Prostate gland (tissue), 2 donors: ENCODE measurements at regions not wholly inside any gene's neighbourhood (a gene's known extent, or its start where the extent isn't known, plus 50 kb on each side); places are given as distances from the start of the nearest gene placed in this dataset.

Source experiments
- DNase-seq: peaks from one replicate; pipeline ENCODE4 v3.0.0-alpha.2; 2019; ENCODE audit warnings: low spot score
- H3K27ac ChIP-seq, 2 donors: fragments of 200-600 bp; sonication (generic); 2 replicates each; pipeline ENCODE4 v1.5.1; 2017 to 2019
- H3K27me3 ChIP-seq: fragments of 200-600 bp; sonication (generic); replicated peaks from 2 replicates; pipeline ENCODE4 v1.5.1; 2019; ENCODE audit not compliant: insufficient read depth
- H3K36me3 ChIP-seq, 2 donors: fragments of 200-600 bp; sonication (generic); 1 replicate in 1 of 2; 2 replicates in 1 of 2; pipeline versions ENCODE4 v1.5.1 to v1.8.1; 2017 to 2019
- H3K4me1 ChIP-seq: fragments of 200-600 bp; sonication (generic); replicated peaks from 2 replicates; pipeline ENCODE4 v1.5.1; 2019
- H3K4me3 ChIP-seq, 2 donors: fragments of 200-600 bp; sonication (generic); 2 replicates each; pipeline ENCODE4 v1.5.1; 2017 to 2019
- H3K9me3 ChIP-seq: fragments of 200-600 bp; sonication (generic); 2 replicates; pipeline ENCODE4 v1.5.1; 2017
- POLR2A ChIP-seq: fragments of 450-650 bp; IDR thresholded peaks from one replicate; pipeline ENCODE4 v1.6.1; 2016; ENCODE audit warnings: antibody characterized with exemption, mild to moderate bottlenecking
- POLR2AphosphoS5 ChIP-seq: sonication (generic); formaldehyde crosslinking; IDR thresholded peaks from one replicate; pipeline ENCODE4 v1.6.1; 2017; ENCODE audit warnings: antibody characterized with exemption
- WGBS: methylation state at CpG from one replicate; pipeline ENCODE4 v1.1.5; 2018; 5-methylcytosine and 5-hydroxymethylcytosine counted together
- intact Hi-C: fragments of 100-400 bp; cut with DNase I; formaldehyde crosslinking; loops from one replicate; pipeline ENCODE4 v1.14.2; 2022
- TF ChIP-seq, protein P1 (sequence below), 4 experiments: fragments of 200-600 bp in 2 of 4; fragments of 450-650 bp in 2 of 4; sonication (generic) in 2 of 4; IDR thresholded peaks; 1 replicate in 3 of 4; 2 replicates in 1 of 4; pipeline ENCODE4 v1.5.1; 2016 to 2019; ENCODE audit warnings: antibody characterized with exemption in 4 of 4, mild to moderate bottlenecking in 2 of 4, moderate library complexity in 2 of 4

DNA sequence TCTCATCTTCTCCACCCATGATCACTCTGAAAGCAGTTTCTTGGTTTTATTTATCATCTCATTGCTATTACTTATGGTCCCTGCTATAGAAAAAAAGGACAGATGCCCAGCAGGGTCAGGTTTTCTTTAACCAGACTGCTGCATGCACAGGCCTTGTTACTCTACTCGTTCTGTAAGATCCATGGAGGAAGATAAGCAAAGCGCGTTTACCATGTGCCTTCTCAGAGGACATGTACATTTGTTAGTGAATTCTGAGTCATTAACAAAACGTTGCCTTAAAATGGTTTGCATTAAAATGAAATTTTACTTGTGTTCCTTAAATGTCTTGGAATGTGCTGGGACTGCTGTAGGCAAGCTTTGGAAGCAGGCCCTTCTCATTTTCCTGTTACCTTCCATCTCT, 657.3 kb upstream of the KCNMB2 start:
- TF ChIP-seq POLR2AphosphoS5 (no peak), POLR2A (no peak)
- TF ChIP-seq, protein P1, sequence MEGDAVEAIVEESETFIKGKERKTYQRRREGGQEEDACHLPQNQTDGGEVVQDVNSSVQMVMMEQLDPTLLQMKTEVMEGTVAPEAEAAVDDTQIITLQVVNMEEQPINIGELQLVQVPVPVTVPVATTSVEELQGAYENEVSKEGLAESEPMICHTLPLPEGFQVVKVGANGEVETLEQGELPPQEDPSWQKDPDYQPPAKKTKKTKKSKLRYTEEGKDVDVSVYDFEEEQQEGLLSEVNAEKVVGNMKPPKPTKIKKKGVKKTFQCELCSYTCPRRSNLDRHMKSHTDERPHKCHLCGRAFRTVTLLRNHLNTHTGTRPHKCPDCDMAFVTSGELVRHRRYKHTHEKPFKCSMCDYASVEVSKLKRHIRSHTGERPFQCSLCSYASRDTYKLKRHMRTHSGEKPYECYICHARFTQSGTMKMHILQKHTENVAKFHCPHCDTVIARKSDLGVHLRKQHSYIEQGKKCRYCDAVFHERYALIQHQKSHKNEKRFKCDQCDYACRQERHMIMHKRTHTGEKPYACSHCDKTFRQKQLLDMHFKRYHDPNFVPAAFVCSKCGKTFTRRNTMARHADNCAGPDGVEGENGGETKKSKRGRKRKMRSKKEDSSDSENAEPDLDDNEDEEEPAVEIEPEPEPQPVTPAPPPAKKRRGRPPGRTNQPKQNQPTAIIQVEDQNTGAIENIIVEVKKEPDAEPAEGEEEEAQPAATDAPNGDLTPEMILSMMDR (IDR thresholded peaks at IDR 0.05) = no peak
- intact Hi-C loops = no loop called here

DNA sequence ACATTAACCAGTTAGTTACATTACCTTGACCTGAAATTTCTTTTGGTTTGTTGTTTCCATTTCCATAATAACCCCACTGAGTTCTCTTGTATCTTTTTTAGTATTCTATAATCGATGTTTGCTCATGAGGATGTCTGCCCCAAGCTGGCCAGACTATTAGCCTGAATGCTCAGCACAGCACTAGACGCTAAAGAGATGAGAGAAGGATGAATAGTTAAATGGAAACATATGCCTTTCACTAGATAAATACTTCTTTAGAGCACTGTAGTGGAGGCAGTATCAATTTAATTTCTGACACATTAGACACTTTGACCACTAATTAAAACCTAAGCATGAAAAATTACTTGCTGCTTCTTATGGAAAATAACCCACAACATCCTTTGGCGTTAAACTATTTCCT, 654.9 kb upstream of the KCNMB2 start:
- Histone ChIP-seq H3K27ac (no peak overlapping the region), H3K4me3 (no peak overlapping the region), H3K36me3 (no peaks in the 10 kb centered on the region), H3K4me1 (no peaks in the 10 kb centered on the region), H3K9me3 (no peaks in the 10 kb centered on the region), H3K27me3 (no peaks in the 10 kb centered on the region)
- no peak for TF ChIP-seq POLR2A
- TF ChIP-seq POLR2AphosphoS5 = no peak
- TF ChIP-seq, protein P1 (IDR thresholded peaks at IDR 0.05) = no peak
- 88% methylated on average over 3 of the region's 3 CpGs for WGBS
- intact Hi-C loops = no loop called here
- no peak for DNase-seq

More for the DNA sequence above, 657.3 kb upstream of the KCNMB2 start:
- Histone ChIP-seq H3K4me3 (no peak overlapping the region), H3K36me3 (no peaks in the 10 kb centered on the region), H3K4me1 (no peaks in the 10 kb centered on the region), H3K9me3 (no peaks in the 10 kb centered on the region), H3K27me3 (no peaks in the 10 kb centered on the region), H3K27ac (no peak overlapping the region)
- DNase-seq = no peak
- 83% methylated on average over 4 of the region's 4 CpGs for WGBS

DNA sequence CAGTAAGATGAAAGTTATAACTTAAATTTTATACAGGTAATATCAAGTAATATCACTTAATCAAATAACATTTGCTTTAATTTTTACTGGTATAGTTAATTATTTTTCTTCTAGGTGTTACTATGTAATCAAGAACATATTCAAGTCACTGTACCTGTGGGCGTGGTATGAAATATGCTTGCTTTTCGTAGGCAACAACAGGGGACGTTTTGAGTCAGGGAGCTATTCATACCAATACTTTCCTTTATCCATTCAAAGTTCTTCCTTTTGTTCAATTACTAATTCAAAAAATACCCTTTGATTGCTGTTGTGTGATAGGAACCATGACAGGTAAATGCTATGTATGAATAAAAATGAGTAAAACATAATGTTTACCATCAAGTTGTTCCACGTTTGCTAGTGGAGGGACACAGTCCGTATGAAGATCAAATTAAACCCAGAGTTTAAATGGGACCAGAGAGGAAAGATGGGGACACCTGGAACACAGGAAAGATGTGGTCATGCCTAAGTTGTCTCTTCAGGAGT, 654.0 kb upstream of the KCNMB2 start:
- WGBS = 92% methylated on average over 5 of the region's 5 CpGs
- intact Hi-C loops = no loop called here

DNA sequence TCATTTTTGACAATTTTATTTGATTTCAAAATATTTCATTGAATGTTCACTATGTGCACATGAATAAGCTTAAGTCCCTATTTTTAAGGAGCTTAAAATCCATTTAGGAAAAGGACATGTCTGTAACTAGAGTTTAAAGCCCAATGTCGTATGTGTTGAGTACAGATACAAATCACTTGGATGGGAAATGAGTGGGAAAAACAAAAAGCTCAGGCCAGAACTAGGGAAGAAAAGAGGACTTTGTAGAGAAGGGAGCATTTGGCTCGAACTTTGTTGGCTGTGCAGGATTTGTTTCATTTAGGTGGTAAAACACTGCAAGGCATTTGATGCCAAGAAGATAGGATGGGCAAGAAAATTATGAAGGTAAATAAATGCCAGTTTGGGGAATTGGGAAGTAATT, 653.1 kb upstream of the KCNMB2 start:
- no peaks in the 10 kb centered on the region for H3K4me1 ChIP-seq
- no peak for TF ChIP-seq POLR2A
- TF ChIP-seq POLR2AphosphoS5 = no peak
- TF ChIP-seq, protein P1 (IDR thresholded peaks at IDR 0.05) = no peak
- H3K4me3 ChIP-seq = no peak overlapping the region
- no peaks in the 10 kb centered on the region for H3K36me3 ChIP-seq
- no peak overlapping the region for H3K27ac ChIP-seq
- no peaks in the 10 kb centered on the region for H3K9me3 ChIP-seq
- H3K27me3 ChIP-seq = no peaks in the 10 kb centered on the region
- WGBS = 28% methylated on average over 2 of the region's 2 CpGs
- DNase-seq = no peak
- intact Hi-C loops = no loop called here

More for the DNA sequence above, 654.0 kb upstream of the KCNMB2 start:
- Histone ChIP-seq H3K36me3 (no peaks in the 10 kb centered on the region), H3K4me3 (no peak overlapping the region), H3K4me1 (no peaks in the 10 kb centered on the region), H3K27ac (no peak overlapping the region), H3K27me3 (no peaks in the 10 kb centered on the region), H3K9me3 (no peaks in the 10 kb centered on the region)
- no peak for TF ChIP-seq POLR2A
- no peak for TF ChIP-seq POLR2AphosphoS5
- TF ChIP-seq, protein P1 (IDR thresholded peaks at IDR 0.05) = no peak
- DNase-seq = no peak

DNA sequence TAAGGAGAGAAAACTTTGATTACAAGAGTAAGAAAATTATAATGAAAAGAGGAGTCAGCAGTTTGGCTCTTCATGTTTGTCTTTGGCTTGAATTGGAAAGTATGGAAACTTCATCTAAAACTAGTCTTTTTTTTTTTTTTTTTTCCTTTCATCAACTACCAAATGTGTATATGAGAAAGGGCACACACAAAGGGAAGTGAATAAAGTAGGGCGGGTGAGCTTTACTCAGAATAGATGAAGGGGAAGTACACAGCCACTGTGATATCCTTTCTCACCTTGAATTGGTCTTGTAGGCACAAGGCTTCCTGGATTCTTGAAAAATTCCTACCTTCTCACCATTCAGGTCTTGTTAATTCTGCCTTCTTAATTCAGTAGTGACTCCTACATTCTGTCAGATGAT, 652.3 kb upstream of the KCNMB2 start:
- Histone ChIP-seq H3K27me3 (no peaks in the 10 kb centered on the region), H3K36me3 (no peaks in the 10 kb centered on the region), H3K9me3 (no peaks in the 10 kb centered on the region), H3K27ac (no peak overlapping the region), H3K4me3 (no peak overlapping the region), H3K4me1 (no peaks in the 10 kb centered on the region)
- intact Hi-C loops = no loop called here
- TF ChIP-seq POLR2AphosphoS5 (no peak), POLR2A (no peak)
- TF ChIP-seq, protein P1 (IDR thresholded peaks at IDR 0.05) = no peak
- no peak for DNase-seq
- WGBS = 85% methylated on average over 1 of the region's 1 CpG
